K562 (cell line): ENCODE measurements at regions not wholly inside any gene's neighbourhood (a gene's known extent, or its start where the extent isn't known, plus 50 kb on each side); places are given as distances from the start of the nearest gene placed in this dataset.

Experiments used
- ATAC-seq: fragments of 200-7000 bp; cut with Tn5 transposase; 3 replicates; pipeline ENCODE4 v1.9.1; 2020; ENCODE audit warnings: moderate library complexity
- BruUV-seq: library from RNA; stranded (reverse); fragments of 400-500 nt; replicated peaks from 2 replicates; lab custom pipeline; 2021; lab: Mats Ljungman, UMichigan
- CTCF ChIA-PET: fragments of 300-600 bp; formaldehyde crosslinking; extraction: SDS; loops from one replicate; lab custom pipeline; 2021; ENCODE audit warnings: low intra/inter-chr PET ratio; lab: Yijun Ruan, JAX
- POLR2A ChIA-PET: fragments of 300-600, 350-650 bp; sonication (Branson Sonifier 250); formaldehyde crosslinking; extraction: SDS; loops from one replicate; lab custom pipeline; 2021; ENCODE audit warnings: antibody characterized with exemption, inconsistent platforms; lab: Yijun Ruan, JAX
- DNase-seq, 4 experiments: peaks; one replicate each; pipeline versions ENCODE4 v3.0.0 to v3.0.0-alpha.2; 2011 to 2018; ENCODE audit warnings: low spot score in 3 of 4, mixed read lengths in 3 of 4; ENCODE audit errors: extremely low read depth in 1 of 4
- FAIRE-seq: peaks from 2 replicates; lab custom pipeline; 2011; peaks lifted over from hg19 to GRCh38; lab: Jason Lieb, UNC
- H2AFZ ChIP-seq: 2 replicates; pipeline ENCODE4 v1.6.0; 2011; ENCODE audit warnings: low read depth, low read length, control low read depth, inconsistent platforms
- H3K27ac ChIP-seq: fragments of 200-600 bp; 3 replicates; pipeline ENCODE4 v1.8.0; 2011; ENCODE audit warnings: low read depth, mild to moderate bottlenecking, control low read depth, inconsistent platforms, low read length, moderate library complexity, mixed read lengths; ENCODE audit errors: extremely low read depth
- H3K27me3 ChIP-seq, 2 experiments: fragments of 300-600 bp in 1 of 2; 2 replicates in 1 of 2; 3 replicates in 1 of 2; pipeline versions ENCODE4 v1.6.0 to v1.8.0; 2011; ENCODE audit warnings: inconsistent platforms in 2 of 2, low read length in 2 of 2, mild to moderate bottlenecking in 1 of 2, mixed read lengths in 1 of 2, moderate library complexity in 1 of 2; ENCODE audit not compliant: control insufficient read depth in 2 of 2, insufficient read depth in 2 of 2
- H3K36me3 ChIP-seq: fragments of 300-600 bp; 3 replicates; pipeline ENCODE4 v1.8.0; 2011; ENCODE audit warnings: mild to moderate bottlenecking, low read length, inconsistent platforms; ENCODE audit not compliant: control insufficient read depth, insufficient read depth
- H3K4me1 ChIP-seq, 2 experiments: fragments of 200-600 bp in 1 of 2; replicated peaks in 1 of 2; 2 replicates in 1 of 2; 3 replicates in 1 of 2; pipeline versions ENCODE4 v1.5.1 to v1.8.0; 2011; ENCODE audit warnings: inconsistent platforms in 2 of 2, low read length in 2 of 2, mild to moderate bottlenecking in 1 of 2, mixed read lengths in 1 of 2, moderate library complexity in 1 of 2; ENCODE audit not compliant: control insufficient read depth in 2 of 2, insufficient read depth in 2 of 2
- H3K4me2 ChIP-seq: 2 replicates; pipeline ENCODE4 v1.6.1; 2011; ENCODE audit warnings: low read length, control low read depth, inconsistent platforms, mixed read lengths; ENCODE audit not compliant: insufficient read depth
- H3K4me3 ChIP-seq: fragments of 200-600 bp; sonication (generic), shearing (Covaris generic); 2 replicates; pipeline ENCODE4 v1.5.1; 2016; ENCODE audit warnings: control low read depth, inconsistent platforms
- H3K79me2 ChIP-seq: fragments of 200-600 bp; 3 replicates; pipeline ENCODE4 v1.8.0; 2011; ENCODE audit warnings: low read length, inconsistent platforms; ENCODE audit not compliant: control insufficient read depth, insufficient read depth
- H3K9ac ChIP-seq, 2 experiments: 2 replicates each; pipeline versions ENCODE4 v1.6.0 to v1.6.1; 2011; ENCODE audit warnings: low read depth in 2 of 2, low read length in 2 of 2, control low read depth in 1 of 2, inconsistent platforms in 1 of 2, mild to moderate bottlenecking in 1 of 2, mixed read lengths in 1 of 2; ENCODE audit not compliant: insufficient read depth in 1 of 2
- H3K9me1 ChIP-seq: one replicate; pipeline ENCODE4 v1.6.0; 2011; ENCODE audit warnings: inconsistent platforms, mild to moderate bottlenecking, low read length, moderate library complexity; ENCODE audit not compliant: control insufficient read depth, insufficient read depth
- H3K9me3 ChIP-seq: replicated peaks from 2 replicates; pipeline ENCODE4 v1.5.1; 2011; ENCODE audit warnings: low read depth, low read length, inconsistent platforms; ENCODE audit not compliant: control insufficient read depth, insufficient read depth
- H4K20me1 ChIP-seq: replicated peaks from 2 replicates; pipeline ENCODE4 v1.6.1; 2011; ENCODE audit warnings: low read length, inconsistent platforms, mixed read lengths; ENCODE audit not compliant: control insufficient read depth, insufficient read depth
- FOXJ3 ChIP-seq: sonication (generic); formaldehyde crosslinking; IDR thresholded peaks from 2 replicates; pipeline ENCODE4 v1.4.0; 2020; ENCODE audit warnings: mild to moderate bottlenecking, missing genetic modification reagents
- TBP ChIP-seq: optimal IDR thresholded peaks from 2 replicates; pipeline ENCODE3; 2011; ENCODE audit warnings: low read depth, low read length, improper control_type of control experiment
- WGBS: fragments of 100-300 bp; shearing (Covaris generic); methylation state at CpG from one replicate; pipeline ENCODE4 v1.1.6; 2016; ENCODE audit warnings: low coverage, mixed read lengths; ENCODE audit not compliant: insufficient coverage; ENCODE audit errors: missing lambda C conversion rate; 5-methylcytosine and 5-hydroxymethylcytosine counted together
- in situ Hi-C: fragments of 300-500 bp; cut with MboI; formaldehyde crosslinking; loops from 4 replicates; pipeline ENCODE4 v1.15.0; 2018; ENCODE audit warnings: inconsistent platforms, mixed read lengths
- intact Hi-C: fragments of 100-400 bp; cut with micrococcal nuclease; formaldehyde crosslinking; loops from 2 replicates; pipeline ENCODE4 v1.14.2; 2022
- TF ChIP-seq, protein P1 (sequence below): fragments of 250-450 bp; sonication (Bioruptor Pico); IDR thresholded peaks from 2 replicates; pipeline ENCODE4 v1.8.0; 2022; ENCODE audit warnings: inconsistent platforms, mild to moderate bottlenecking, moderate library complexity, borderline replicate concordance

DNA sequence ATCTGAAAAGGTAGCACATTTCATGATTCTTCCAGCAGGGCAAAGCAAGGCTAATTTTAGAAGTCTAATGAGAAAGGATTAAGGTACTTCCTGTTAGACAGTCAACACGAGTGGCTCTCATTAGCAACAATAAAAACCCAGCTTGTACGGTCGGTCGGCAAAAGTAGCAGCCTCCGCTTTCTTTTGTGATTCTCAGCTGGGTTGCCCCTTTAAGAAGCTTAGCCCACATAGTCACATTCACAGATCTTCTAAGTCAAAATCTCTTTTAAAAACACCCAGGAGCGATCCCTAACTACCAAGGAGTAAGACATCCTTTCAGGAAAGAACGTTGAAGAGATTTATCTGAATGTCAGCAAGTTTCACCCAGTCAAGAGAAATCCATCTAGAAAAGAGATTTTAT lies 684.8 kb downstream of the DIAPH3 start (continued):
- TF ChIP-seq, protein P1, sequence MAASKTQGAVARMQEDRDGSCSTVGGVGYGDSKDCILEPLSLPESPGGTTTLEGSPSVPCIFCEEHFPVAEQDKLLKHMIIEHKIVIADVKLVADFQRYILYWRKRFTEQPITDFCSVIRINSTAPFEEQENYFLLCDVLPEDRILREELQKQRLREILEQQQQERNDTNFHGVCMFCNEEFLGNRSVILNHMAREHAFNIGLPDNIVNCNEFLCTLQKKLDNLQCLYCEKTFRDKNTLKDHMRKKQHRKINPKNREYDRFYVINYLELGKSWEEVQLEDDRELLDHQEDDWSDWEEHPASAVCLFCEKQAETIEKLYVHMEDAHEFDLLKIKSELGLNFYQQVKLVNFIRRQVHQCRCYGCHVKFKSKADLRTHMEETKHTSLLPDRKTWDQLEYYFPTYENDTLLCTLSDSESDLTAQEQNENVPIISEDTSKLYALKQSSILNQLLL (CRISPR knock-in tag) = no peak

DNA sequence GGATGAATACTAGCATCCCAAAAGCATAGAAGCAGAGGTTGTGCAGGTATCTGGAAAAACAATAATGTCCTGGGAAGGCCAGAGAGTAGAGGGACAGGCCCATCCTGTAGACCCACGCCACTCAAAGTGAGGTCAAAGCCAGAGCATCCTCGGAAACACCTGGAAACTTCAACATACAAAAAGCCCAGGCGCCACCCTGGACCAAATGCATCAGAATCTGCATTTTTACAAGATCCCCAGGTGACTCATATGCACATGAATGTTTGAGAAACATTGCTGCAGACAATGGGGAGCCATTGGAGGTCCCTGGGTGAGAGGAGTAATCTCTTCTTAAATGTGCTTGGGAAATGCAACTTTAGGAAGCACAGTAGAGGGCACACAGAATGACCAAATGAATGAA lies 684.1 kb downstream of the DIAPH3 start:
- no TSS peak for BruUV-seq
- H3K9ac ChIP-seq = no peak overlapping the region
- no peaks in the 10 kb centered on the region; a peak in 2 of 5 replicates for H3K27me3 ChIP-seq
- no peaks in the 10 kb centered on the region for H3K36me3 ChIP-seq
- no peaks in the 10 kb centered on the region for H3K9me1 ChIP-seq
- no peak overlapping the region for H3K4me3 ChIP-seq
- FAIRE-seq (no peak), DNase-seq (no peak), ATAC-seq (no peak)
- ChIA-PET POLR2A (interaction anchor here (0.6 kb wide), 1 partner anchor 10 kb away, joined by 3 read pairs; no protein-coding TSS in a partner anchor), CTCF (no interaction called here)
- H3K79me2 ChIP-seq = no peaks in the 10 kb centered on the region
- in situ Hi-C loops (no loop called here), intact Hi-C loops (no loop called here)
- TF ChIP-seq TBP (no peak), FOXJ3 (CRISPR knock-in tag) (no peak)
- no peaks in the 10 kb centered on the region for H3K9me3 ChIP-seq
- H2AFZ ChIP-seq = no peak overlapping the region
- no peaks in the 10 kb centered on the region; a peak in 1 of 5 replicates for H3K4me1 ChIP-seq
- WGBS = 15% methylated on average over 3 of the region's 3 CpGs
- no peak overlapping the region for H3K4me2 ChIP-seq
- no peaks in the 10 kb centered on the region for H4K20me1 ChIP-seq
- no peak overlapping the region for H3K27ac ChIP-seq
